Hepatocyte (in vitro differentiated cells): ENCODE measurements at regions not wholly inside any gene's neighbourhood (a gene's known extent, or its start where the extent isn't known, plus 50 kb on each side); places are given as distances from the start of the nearest gene placed in this dataset.

Experiments
- DNase-seq: peaks from one replicate; pipeline ENCODE4 v3.0.0-alpha.2; 2016; ENCODE audit warnings: low spot score
- H2AFZ ChIP-seq: fragments of 200-600 bp; sonication (generic); 2 replicates; pipeline ENCODE4 v1.6.0; 2016; ENCODE audit warnings: antibody characterized with exemption, mild to moderate bottlenecking
- H3K27ac ChIP-seq: fragments of 200-600 bp; sonication (generic); 2 replicates; pipeline ENCODE4 v1.5.1; 2016; ENCODE audit warnings: mild to moderate bottlenecking
- H3K27me3 ChIP-seq: fragments of 200-600 bp; sonication (generic); 2 replicates; pipeline ENCODE4 v1.6.1; 2016
- H3K36me3 ChIP-seq: fragments of 200-600 bp; sonication (generic); replicated peaks from 2 replicates; pipeline ENCODE4 v1.5.1; 2016; ENCODE audit warnings: low read depth; ENCODE audit not compliant: insufficient read depth
- H3K4me1 ChIP-seq: fragments of 200-600 bp; sonication (generic); 2 replicates; pipeline ENCODE4 v1.5.1; 2016; ENCODE audit warnings: mild to moderate bottlenecking, moderate library complexity; ENCODE audit not compliant: insufficient read depth
- H3K4me2 ChIP-seq: fragments of 200-600 bp; sonication (generic); 2 replicates; pipeline ENCODE4 v1.6.0; 2016
- H3K4me3 ChIP-seq: fragments of 200-600 bp; sonication (generic); 2 replicates; pipeline ENCODE4 v1.5.1; 2016; ENCODE audit warnings: mild to moderate bottlenecking
- H3K79me2 ChIP-seq: fragments of 200-600 bp; sonication (generic); 2 replicates; pipeline ENCODE4 v1.6.0; 2017; ENCODE audit warnings: mild to moderate bottlenecking
- H3K9me2 ChIP-seq: fragments of 200-600 bp; sonication (generic); replicated peaks from 2 replicates; pipeline ENCODE4 v1.6.0; 2017; ENCODE audit warnings: mild to moderate bottlenecking; ENCODE audit not compliant: insufficient read depth
- H3K9me3 ChIP-seq: fragments of 200-600 bp; sonication (generic); 2 replicates; pipeline ENCODE4 v1.5.1; 2016; ENCODE audit warnings: low read depth, mild to moderate bottlenecking
- H4K20me1 ChIP-seq: fragments of 200-600 bp; sonication (generic); 2 replicates; pipeline ENCODE4 v1.6.0; 2016; ENCODE audit warnings: mild to moderate bottlenecking; ENCODE audit not compliant: insufficient read depth, poor library complexity, severe bottlenecking
- CTCF ChIP-seq: fragments of 200-600 bp; sonication (generic); IDR thresholded peaks from 2 replicates; pipeline ENCODE4 v1.5.1; 2016; ENCODE audit warnings: antibody characterized with exemption, mild to moderate bottlenecking; ENCODE audit not compliant: poor library complexity
- EZH2 ChIP-seq: fragments of 200-600 bp; sonication (generic); IDR thresholded peaks from 2 replicates; pipeline ENCODE4 v1.6.1; 2016; ENCODE audit warnings: antibody characterized with exemption, mild to moderate bottlenecking, borderline replicate concordance
- EZH2phosphoT487 ChIP-seq: fragments of 200-600 bp; sonication (generic); IDR thresholded peaks from one replicate; pipeline ENCODE4 v1.6.1; 2018; ENCODE audit warnings: antibody characterized with exemption, mild to moderate bottlenecking, low read depth, moderate library complexity; ENCODE audit not compliant: unreplicated experiment, severe bottlenecking
- WGBS: methylation state at CpG from one replicate; pipeline ENCODE4 v1.1.6; 2016; ENCODE audit warnings: low lambda C conversion rate; ENCODE audit errors: missing lambda C conversion rate; 5-methylcytosine and 5-hydroxymethylcytosine counted together

GRCh38 chr1:244212219-244212618 lies 161.1 kb downstream of the ZBTB18 start:
- no peaks in the 10 kb centered on the region for H3K79me2 ChIP-seq
- H4K20me1 ChIP-seq, result no peaks in the 10 kb centered on the region

DNA sequence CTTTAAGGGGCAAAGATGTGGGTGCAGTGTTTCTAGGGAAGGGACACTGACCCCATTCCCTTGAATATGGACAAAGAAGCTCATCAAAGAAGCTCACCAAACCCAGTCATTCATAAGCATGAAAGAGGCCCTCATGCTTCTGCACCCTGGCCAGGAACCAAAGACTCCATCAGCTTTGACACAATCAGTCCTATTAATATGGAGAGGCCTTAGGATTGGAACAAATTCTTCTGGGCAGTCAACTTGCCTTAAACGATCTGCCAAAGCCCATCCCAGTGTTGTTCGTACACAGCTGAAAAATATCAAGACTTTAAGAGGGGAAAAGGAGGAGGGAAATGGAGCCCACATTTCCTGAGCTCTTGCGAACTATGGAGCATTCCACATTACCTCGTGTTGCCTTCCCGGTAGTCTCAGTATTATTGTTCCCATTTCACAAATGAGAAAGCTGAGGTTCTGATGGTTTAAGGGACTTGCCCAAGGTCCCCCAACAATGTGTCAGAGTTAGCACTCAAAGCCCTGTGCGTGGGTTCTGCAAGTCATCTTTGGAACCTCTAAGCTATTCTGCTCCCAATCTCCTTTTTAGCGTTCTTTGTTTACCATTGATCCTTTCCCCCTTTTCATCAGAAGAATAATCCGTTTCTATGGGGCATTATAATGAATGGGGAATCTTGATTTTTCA lies 161.9 kb downstream of the ZBTB18 start:
- TF ChIP-seq CTCF (no peak), EZH2phosphoT487 (no peak), EZH2 (no peak)
- no peaks in the 10 kb centered on the region for H3K9me2 ChIP-seq
- WGBS, result 83% methylated on average over 8 of the region's 8 CpGs

More at GRCh38 chr1:244212219-244212618, 161.1 kb downstream of the ZBTB18 start:
- Histone ChIP-seq H3K9me3 (no peaks in the 10 kb centered on the region), H2AFZ (no peak overlapping the region), H3K9me2 (no peaks in the 10 kb centered on the region), H3K4me2 (no peak overlapping the region), H3K4me3 (no peak overlapping the region), H3K27ac (no peak overlapping the region), H3K27me3 (no peaks in the 10 kb centered on the region), H3K4me1 (peaks cover 4% of the 10 kb centered on the region), H3K36me3 (no peaks in the 10 kb centered on the region)
- 93% methylated on average over 6 of the region's 6 CpGs for WGBS
- TF ChIP-seq EZH2phosphoT487, result no peak
- TF ChIP-seq EZH2, result no peak
- TF ChIP-seq CTCF, result no peak
- DNase-seq, result no peak

DNA sequence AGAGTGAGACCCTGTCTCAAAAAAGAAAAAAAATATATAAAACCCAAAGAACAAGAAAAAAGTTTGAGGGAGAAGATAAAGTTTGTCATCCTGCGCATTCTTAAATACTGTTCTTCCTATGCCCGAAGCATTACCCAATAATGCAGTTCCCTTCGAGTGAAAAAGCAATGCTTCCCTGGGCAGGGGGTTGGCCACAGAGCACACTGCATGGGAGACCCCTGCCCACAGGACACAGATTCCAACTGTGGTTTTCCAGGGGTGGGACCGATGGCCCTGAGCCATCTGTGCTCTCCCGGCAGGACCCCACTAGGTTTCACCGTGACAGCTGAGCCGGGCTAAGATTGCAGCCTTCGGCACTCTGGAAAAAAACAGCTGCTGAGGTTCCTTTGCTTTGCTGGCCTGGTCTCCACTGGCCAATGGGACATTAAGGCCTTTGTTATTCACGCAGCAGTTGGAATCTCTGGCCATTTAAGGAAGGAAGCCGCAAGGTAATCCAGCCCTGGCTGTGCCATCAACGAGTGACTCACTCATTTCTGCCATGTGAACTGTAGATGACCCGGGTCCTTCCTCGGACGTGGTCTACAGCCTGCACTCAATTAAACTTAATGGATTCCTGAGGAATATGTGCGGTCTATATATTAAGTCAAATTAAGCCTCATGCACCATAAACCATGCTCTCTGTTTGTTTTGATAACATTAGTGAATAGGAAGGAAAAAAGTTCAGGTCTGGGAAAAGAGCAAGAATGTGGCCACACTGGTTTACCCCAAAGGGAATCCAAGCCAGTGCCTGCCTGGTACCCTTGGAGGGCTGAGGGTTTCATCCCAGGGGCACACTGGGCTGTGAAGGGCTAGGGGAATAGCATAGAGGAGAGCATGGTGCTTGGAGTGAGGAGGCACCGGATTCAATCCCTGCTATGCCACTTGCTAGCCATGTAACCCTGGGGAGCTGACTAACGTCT lies 163.2 kb downstream of the ZBTB18 start:
- peak overlapping the region; percentile 49 for H3K27ac ChIP-seq
- WGBS, result 52% methylated on average over 17 of the region's 17 CpGs
- peak overlapping the region; percentile 38 for H3K4me2 ChIP-seq
- DNase-seq, result peak; percentile 64
- H3K27me3 ChIP-seq, result no peaks in the 10 kb centered on the region
- no peaks in the 10 kb centered on the region for H3K9me2 ChIP-seq
- H3K4me3 ChIP-seq, result no peak overlapping the region
- no peak for TF ChIP-seq EZH2phosphoT487
- no peak for TF ChIP-seq EZH2
- no peaks in the 10 kb centered on the region for H3K79me2 ChIP-seq
- H3K4me1 ChIP-seq, result peaks cover 4% of the 10 kb centered on the region
- H3K9me3 ChIP-seq, result no peaks in the 10 kb centered on the region
- H3K36me3 ChIP-seq, result no peaks in the 10 kb centered on the region
- no peaks in the 10 kb centered on the region for H4K20me1 ChIP-seq
- no peak overlapping the region for H2AFZ ChIP-seq

More for the DNA sequence above, 161.9 kb downstream of the ZBTB18 start:
- no peak for DNase-seq
- H3K9me3 ChIP-seq, result no peaks in the 10 kb centered on the region
- no peaks in the 10 kb centered on the region for H3K36me3 ChIP-seq
- no peak overlapping the region for H3K4me3 ChIP-seq
- peaks cover 4% of the 10 kb centered on the region for H3K4me1 ChIP-seq
- H2AFZ ChIP-seq, result no peak overlapping the region
- no peak overlapping the region for H3K27ac ChIP-seq
- H4K20me1 ChIP-seq, result no peaks in the 10 kb centered on the region
- H3K4me2 ChIP-seq, result no peak overlapping the region
- H3K79me2 ChIP-seq, result no peaks in the 10 kb centered on the region
- no peaks in the 10 kb centered on the region for H3K27me3 ChIP-seq

DNA sequence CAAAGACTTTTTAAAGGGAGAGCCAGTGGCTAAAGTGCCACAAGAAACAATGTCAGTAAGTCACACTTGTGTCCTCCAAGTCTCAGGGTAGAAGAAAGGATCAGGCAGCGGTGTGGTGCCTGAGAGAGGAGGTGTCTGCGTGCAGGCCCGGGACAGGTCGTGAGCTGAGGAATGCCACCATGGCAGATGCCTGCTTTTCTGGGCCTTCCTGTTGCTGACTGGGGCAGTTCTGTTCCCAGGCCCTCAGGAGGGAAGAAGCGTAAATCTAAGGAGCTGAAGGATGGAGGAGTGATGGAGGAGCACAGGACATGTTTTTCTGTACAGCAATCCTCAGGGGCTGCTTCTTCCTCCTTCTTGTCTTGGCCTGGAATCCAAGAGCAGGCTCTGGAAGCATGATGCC lies 165.8 kb downstream of the ZBTB18 start:
- 94% methylated on average over 5 of the region's 5 CpGs for WGBS
- Histone ChIP-seq H3K36me3 (no peaks in the 10 kb centered on the region), H3K27ac (no peak overlapping the region), H3K4me1 (peaks cover 4% of the 10 kb centered on the region), H3K4me3 (no peak overlapping the region), H4K20me1 (no peaks in the 10 kb centered on the region), H2AFZ (no peak overlapping the region), H3K9me3 (no peaks in the 10 kb centered on the region), H3K9me2 (no peaks in the 10 kb centered on the region), H3K4me2 (no peak overlapping the region), H3K27me3 (no peaks in the 10 kb centered on the region), H3K79me2 (no peaks in the 10 kb centered on the region)
- no peak for DNase-seq
- TF ChIP-seq EZH2phosphoT487 (no peak), CTCF (no peak), EZH2 (no peak)
